ENCODE measurements at regions not wholly inside any gene's neighbourhood (a gene's known extent, or its start where the extent isn't known, plus 50 kb on each side); places are given as distances from the start of the nearest gene placed in this dataset.
A peak's percentile ranks its signal among the peaks of the same experiment; 100 is the strongest.

GRCh38 chr1:98057236-98057910, 136.5 kb upstream of the DPYD start:
- H3K4me3 ChIP-seq (ENCODE audit: insufficient read depth, low read depth, low read length): no peak overlapping the region

DNA sequence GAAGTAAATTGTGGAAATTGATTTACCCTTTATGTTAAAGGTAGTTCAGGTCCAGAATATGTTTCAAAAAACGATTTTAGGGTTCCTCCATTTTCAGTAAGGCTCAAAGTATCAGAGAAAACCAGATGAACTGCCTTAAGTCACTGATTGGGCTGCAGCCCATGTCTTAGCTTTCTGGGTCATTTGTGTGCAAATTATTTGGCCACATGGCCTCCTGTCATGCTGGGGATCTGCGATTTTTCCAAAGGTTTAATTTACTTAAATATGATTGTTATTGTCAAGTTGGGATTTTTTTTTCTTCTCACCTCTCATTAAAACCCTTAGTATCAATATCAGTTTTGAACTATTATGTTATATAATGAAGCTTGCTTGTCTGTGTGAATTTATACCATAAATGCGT, 135.9 kb upstream of the DPYD start:
- Histone ChIP-seq H3K36me3 (ENCODE audit: control insufficient read depth, insufficient read depth, low read length) (no peaks in the 10 kb centered on the region), H3K4me3 (ENCODE audit: insufficient read depth, low read depth, low read length) (no peak overlapping the region), H3K27ac (ENCODE audit: insufficient read depth, low read depth, low read length, poor library complexity, severe bottlenecking) (no peak overlapping the region), H3K27me3 (ENCODE audit: control insufficient read depth, insufficient read depth, low read length, poor library complexity, severe bottlenecking) (peaks cover 27% of the 10 kb centered on the region), H3K4me1 (ENCODE audit: control insufficient read depth, insufficient read depth, low read length) (no peaks in the 10 kb centered on the region), H3K9me3 (ENCODE audit: control insufficient read depth, low read length) (no peaks in the 10 kb centered on the region)
- 72 to 80% methylated on average over 2 to 3 of the region's 3 CpGs for WGBS, 2 experiments

More at GRCh38 chr1:98057236-98057910, 136.5 kb upstream of the DPYD start:
- Histone ChIP-seq H3K36me3 (ENCODE audit: control insufficient read depth, insufficient read depth, low read length) (no peaks in the 10 kb centered on the region), H3K27ac (ENCODE audit: insufficient read depth, low read depth, low read length, poor library complexity, severe bottlenecking) (no peak overlapping the region), H3K27me3 (ENCODE audit: control insufficient read depth, insufficient read depth, low read length, poor library complexity, severe bottlenecking) (peaks cover 21% of the 10 kb centered on the region), H3K4me1 (ENCODE audit: control insufficient read depth, insufficient read depth, low read length) (no peaks in the 10 kb centered on the region), H3K9me3 (ENCODE audit: control insufficient read depth, low read length) (no peaks in the 10 kb centered on the region)
- 88 to 90% methylated on average over 2 of the region's 2 CpGs for WGBS, 2 experiments

GRCh38 chr1:98055457-98055856, 134.6 kb upstream of the DPYD start:
- no peaks in the 10 kb centered on the region for H3K9me3 ChIP-seq (ENCODE audit: control insufficient read depth, low read length)
- no peak overlapping the region for H3K27ac ChIP-seq (ENCODE audit: insufficient read depth, low read depth, low read length, poor library complexity, severe bottlenecking)
- H3K27me3 ChIP-seq (ENCODE audit: control insufficient read depth, insufficient read depth, low read length, poor library complexity, severe bottlenecking): peaks cover 35% of the 10 kb centered on the region
- no peaks in the 10 kb centered on the region for H3K36me3 ChIP-seq (ENCODE audit: control insufficient read depth, insufficient read depth, low read length)
- H3K4me3 ChIP-seq (ENCODE audit: insufficient read depth, low read depth, low read length): no peak overlapping the region
- no peaks in the 10 kb centered on the region for H3K4me1 ChIP-seq (ENCODE audit: control insufficient read depth, insufficient read depth, low read length)
- 91 to 93% methylated on average over 7 of the region's 7 CpGs for WGBS, 2 experiments

DNA sequence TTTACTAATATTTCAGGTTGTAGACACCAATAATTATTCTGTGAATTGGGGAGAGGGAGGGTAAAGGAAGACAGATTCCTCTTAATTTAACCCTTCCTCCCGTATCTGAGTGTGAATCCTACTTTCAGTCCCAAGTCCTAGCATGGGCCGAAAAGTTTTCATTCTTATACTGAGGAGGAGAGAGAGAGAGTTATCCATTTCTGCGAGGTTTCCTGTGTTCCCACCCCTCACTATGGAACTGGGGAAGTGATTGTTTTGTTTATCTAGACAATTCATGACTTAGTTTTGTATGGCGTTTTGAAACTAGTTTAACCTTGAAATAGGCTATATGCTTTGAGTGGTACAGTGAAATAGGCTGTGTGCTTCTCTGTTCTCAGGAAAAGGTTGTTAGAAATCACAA, 134.0 kb upstream of the DPYD start:
- H3K4me3 ChIP-seq (ENCODE audit: insufficient read depth, low read depth, low read length): no peak overlapping the region
- no peaks in the 10 kb centered on the region for H3K9me3 ChIP-seq (ENCODE audit: control insufficient read depth, low read length)
- WGBS, 2 experiments: 71 to 76% methylated on average over 4 of the region's 4 CpGs
- H3K36me3 ChIP-seq (ENCODE audit: control insufficient read depth, insufficient read depth, low read length): no peaks in the 10 kb centered on the region
- H3K27me3 ChIP-seq (ENCODE audit: control insufficient read depth, insufficient read depth, low read length, poor library complexity, severe bottlenecking): peaks cover 42% of the 10 kb centered on the region
- H3K27ac ChIP-seq (ENCODE audit: insufficient read depth, low read depth, low read length, poor library complexity, severe bottlenecking): no peak overlapping the region
- H3K4me1 ChIP-seq (ENCODE audit: control insufficient read depth, insufficient read depth, low read length): no peaks in the 10 kb centered on the region

DNA sequence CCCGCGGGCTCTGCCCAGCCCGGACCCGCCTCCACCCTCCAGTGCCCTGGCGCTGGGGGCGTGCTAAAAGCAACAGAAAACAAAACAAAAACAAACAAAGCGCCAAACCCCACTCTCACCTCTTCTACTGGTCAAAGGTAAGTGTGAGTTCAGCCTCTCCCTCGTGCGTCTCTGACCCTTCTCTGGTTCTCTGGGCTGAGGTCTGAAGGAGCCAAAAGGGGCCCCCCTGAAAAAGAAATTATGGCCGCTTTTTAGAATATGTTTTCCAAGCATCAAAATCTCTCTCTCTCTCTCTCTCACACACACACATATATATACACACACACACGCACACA, 133.5 kb upstream of the DPYD start:
- peaks cover 46% of the 10 kb centered on the region for H3K27me3 ChIP-seq (ENCODE audit: control insufficient read depth, insufficient read depth, low read length, poor library complexity, severe bottlenecking)
- H3K4me3 ChIP-seq (ENCODE audit: insufficient read depth, low read depth, low read length): peak overlapping the region; percentile 39
- H3K4me1 ChIP-seq (ENCODE audit: control insufficient read depth, insufficient read depth, low read length): no peaks in the 10 kb centered on the region
- H3K9me3 ChIP-seq (ENCODE audit: control insufficient read depth, low read length): no peaks in the 10 kb centered on the region
- no peaks in the 10 kb centered on the region for H3K36me3 ChIP-seq (ENCODE audit: control insufficient read depth, insufficient read depth, low read length)
- WGBS, 2 experiments: 14 to 15% methylated on average over 11 of the region's 11 CpGs
- H3K27ac ChIP-seq (ENCODE audit: insufficient read depth, low read depth, low read length, poor library complexity, severe bottlenecking): no peak overlapping the region

DNA sequence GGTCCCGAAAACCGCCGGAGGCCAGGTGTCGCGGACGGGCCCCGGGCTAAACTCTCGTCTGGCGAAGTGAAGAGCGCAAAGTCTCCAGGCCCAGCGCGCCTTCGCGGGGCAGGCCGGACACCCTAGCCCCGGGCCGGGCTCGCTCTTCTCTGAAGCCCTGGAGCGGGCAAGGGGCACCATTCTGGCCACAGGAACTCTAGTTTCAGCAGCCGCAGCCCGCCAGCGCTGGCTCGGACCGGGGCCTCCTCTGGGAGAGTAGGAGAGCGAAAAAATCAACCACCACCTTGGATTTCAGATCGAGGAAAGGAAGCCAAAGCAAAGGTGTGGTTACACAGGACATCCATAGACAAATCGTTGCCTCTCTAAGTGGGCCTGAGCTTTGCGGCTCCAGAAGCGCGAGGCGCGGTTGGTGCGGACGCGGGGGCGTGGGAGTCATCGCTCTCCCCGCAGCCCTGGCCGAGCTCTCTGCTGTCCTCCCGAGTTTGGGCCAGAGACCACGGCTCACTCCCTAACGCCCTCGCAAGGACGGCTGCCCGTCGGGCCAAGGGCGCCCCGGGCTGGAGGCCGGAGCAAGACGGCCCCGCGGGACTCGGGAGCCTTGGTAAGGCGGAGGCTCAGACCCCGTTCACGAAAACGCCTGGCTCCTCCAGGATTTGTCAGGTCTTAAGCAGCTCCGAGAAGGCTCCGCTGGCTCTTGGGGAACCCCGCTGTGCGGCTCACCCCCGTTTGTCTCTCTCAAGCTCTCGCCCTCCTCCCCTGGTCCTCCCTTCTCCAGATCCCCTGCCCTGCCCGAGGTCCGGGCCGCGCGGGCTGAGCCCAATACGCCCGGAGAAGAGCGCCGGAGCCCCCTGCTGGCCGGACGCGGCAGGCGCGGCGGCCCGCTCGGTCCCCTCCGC, 132.9 kb upstream of the DPYD start:
- Histone ChIP-seq H3K4me3 (ENCODE audit: insufficient read depth, low read depth, low read length) (peak overlapping the region; percentile 39), H3K4me1 (ENCODE audit: control insufficient read depth, insufficient read depth, low read length) (peaks cover 3% of the 10 kb centered on the region), H3K36me3 (ENCODE audit: control insufficient read depth, insufficient read depth, low read length) (no peaks in the 10 kb centered on the region), H3K27ac (ENCODE audit: insufficient read depth, low read depth, low read length, poor library complexity, severe bottlenecking) (no peak overlapping the region), H3K9me3 (ENCODE audit: control insufficient read depth, low read length) (no peaks in the 10 kb centered on the region), H3K27me3 (ENCODE audit: control insufficient read depth, insufficient read depth, low read length, poor library complexity, severe bottlenecking) (peaks cover 52% of the 10 kb centered on the region)
- 0 to 1% methylated on average over 81 of the region's 81 CpGs for whole genome bisulfite sequencing, 2 experiments

GRCh38 chr1:98051065-98051675, 130.3 kb upstream of the DPYD start:
- peaks cover 6% of the 10 kb centered on the region for H3K4me1 ChIP-seq (ENCODE audit: control insufficient read depth, insufficient read depth, low read length)
- 0 to 3% methylated on average over 1 of the region's 1 CpG for WGBS, 2 experiments
- no peaks in the 10 kb centered on the region for H3K9me3 ChIP-seq (ENCODE audit: control insufficient read depth, low read length)
- H3K27me3 ChIP-seq (ENCODE audit: control insufficient read depth, insufficient read depth, low read length, poor library complexity, severe bottlenecking): peaks cover 77% of the 10 kb centered on the region
- H3K36me3 ChIP-seq (ENCODE audit: control insufficient read depth, insufficient read depth, low read length): no peaks in the 10 kb centered on the region
- H3K4me3 ChIP-seq (ENCODE audit: insufficient read depth, low read depth, low read length): no peak overlapping the region
- H3K27ac ChIP-seq (ENCODE audit: insufficient read depth, low read depth, low read length, poor library complexity, severe bottlenecking): no peak overlapping the region

DNA sequence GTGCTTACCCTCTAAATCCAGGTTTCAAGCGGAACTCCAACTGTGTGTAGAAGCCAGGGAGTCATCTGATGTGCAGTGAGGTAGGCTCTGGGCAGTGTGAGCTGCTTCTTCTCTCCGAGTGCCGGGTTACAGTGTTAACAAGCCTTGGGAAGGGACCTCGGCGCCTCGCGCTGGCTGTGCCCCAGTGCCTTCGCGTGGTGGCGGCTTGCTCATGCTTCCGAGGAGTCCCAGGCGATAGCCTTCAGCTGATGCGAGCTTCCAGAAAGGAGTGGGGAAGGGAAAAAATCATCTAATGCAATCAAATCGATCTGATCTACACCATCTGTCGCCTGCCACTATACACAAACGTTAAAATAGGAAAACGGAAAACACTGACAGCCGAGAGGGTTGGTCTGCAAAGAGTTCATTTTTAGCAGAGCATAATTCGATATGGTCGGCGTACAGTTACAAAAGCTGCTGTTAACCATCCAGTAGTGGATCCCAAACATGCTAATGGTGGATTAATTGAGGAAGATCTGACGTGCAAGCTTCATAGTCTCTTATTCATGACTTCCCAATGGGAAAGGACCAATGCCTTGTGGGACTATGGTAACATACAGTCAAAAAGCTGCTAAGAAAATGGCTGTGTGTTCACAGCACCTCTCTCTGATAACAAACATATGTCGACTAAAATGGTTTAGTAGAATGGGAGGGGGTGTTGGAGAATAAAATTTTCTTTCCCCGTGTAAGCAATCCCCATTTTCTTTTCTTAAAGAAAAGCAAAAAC, 128.7 kb upstream of the DPYD start:
- H3K4me1 ChIP-seq (ENCODE audit: control insufficient read depth, insufficient read depth, low read length): peaks cover 8% of the 10 kb centered on the region
- no peaks in the 10 kb centered on the region for H3K36me3 ChIP-seq (ENCODE audit: control insufficient read depth, insufficient read depth, low read length)
- H3K9me3 ChIP-seq (ENCODE audit: control insufficient read depth, low read length): no peaks in the 10 kb centered on the region
- H3K27ac ChIP-seq (ENCODE audit: insufficient read depth, low read depth, low read length, poor library complexity, severe bottlenecking): no peak overlapping the region
- no peak overlapping the region for H3K4me3 ChIP-seq (ENCODE audit: insufficient read depth, low read depth, low read length)
- H3K27me3 ChIP-seq (ENCODE audit: control insufficient read depth, insufficient read depth, low read length, poor library complexity, severe bottlenecking): peaks cover 91% of the 10 kb centered on the region
- 14 to 17% methylated on average over 22 of the region's 24 CpGs for WGBS, 2 experiments

DNA sequence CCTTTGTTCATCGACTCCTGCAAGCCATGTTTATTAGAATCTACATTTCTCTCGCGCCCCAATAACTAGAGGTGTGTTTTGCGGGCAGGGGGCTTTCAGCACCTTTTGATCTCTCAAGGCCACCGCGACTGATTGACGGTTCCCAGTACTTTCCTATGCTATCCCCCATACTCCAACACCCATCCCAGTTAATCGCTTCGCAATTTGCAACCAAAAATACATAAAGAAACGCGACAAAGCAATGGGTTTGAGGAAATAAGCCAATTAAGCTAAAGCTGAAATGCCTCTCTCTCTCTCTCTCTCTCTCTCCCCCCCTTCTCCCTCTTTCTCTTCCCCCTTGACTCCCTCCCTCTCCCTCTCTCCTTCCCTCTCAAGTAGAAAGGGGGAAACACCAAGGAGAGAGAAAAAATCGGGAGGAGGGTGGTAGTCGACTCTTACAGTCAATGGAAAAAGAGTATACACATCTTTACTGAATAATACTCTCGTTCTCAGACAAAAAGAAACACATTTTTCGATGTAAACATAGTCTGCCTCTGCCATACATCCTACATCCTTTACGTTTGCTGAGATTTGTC, 128.0 kb upstream of the DPYD start:
- H3K4me1 ChIP-seq (ENCODE audit: control insufficient read depth, insufficient read depth, low read length): peaks cover 8% of the 10 kb centered on the region

More for the DNA sequence above, 128.0 kb upstream of the DPYD start:
- no peak overlapping the region for H3K27ac ChIP-seq (ENCODE audit: insufficient read depth, low read depth, low read length, poor library complexity, severe bottlenecking)
- H3K27me3 ChIP-seq (ENCODE audit: control insufficient read depth, insufficient read depth, low read length, poor library complexity, severe bottlenecking): peaks cover 94% of the 10 kb centered on the region
- H3K36me3 ChIP-seq (ENCODE audit: control insufficient read depth, insufficient read depth, low read length): no peaks in the 10 kb centered on the region
- peak overlapping the region; percentile 16 for H3K4me3 ChIP-seq (ENCODE audit: insufficient read depth, low read depth, low read length)
- WGBS, 2 experiments: 3% methylated on average over 14 to 16 of the region's 16 CpGs
- H3K9me3 ChIP-seq (ENCODE audit: control insufficient read depth, low read length): no peaks in the 10 kb centered on the region
